OCI-LY3 (cell line): ENCODE measurements at regions not wholly inside any gene's neighbourhood (a gene's known extent, or its start where the extent isn't known, plus 50 kb on each side); places are given as distances from the start of the nearest gene placed in this dataset.
"Not testable (repeated sequence)": the region's sequence is repeated elsewhere in the genome, so short reads cannot be mapped to it uniquely, and the experiment has no call there.

Source experiments
- CTCF ChIP-seq: fragments of 200-600, 300-600 bp; sonication (generic); IDR thresholded peaks from 2 replicates; pipeline ENCODE4 v1.5.1; 2014; ENCODE audit warnings: antibody characterized with exemption, low read length, low read depth
- EZH2phosphoT487 ChIP-seq: fragments of 200-600 bp; shearing (Covaris generic); IDR thresholded peaks from 2 replicates; pipeline ENCODE4 v1.6.1; 2018; ENCODE audit warnings: antibody characterized with exemption, mixed run types, low read depth

GRCh38 chr21:18567770-18568169 is 164.2 kb upstream of the TMPRSS15 start:
- TF ChIP-seq CTCF, EZH2phosphoT487: not testable (repeated sequence)
